Activated T-cell treated with anti-CD3 and anti-CD28 coated beads, Interleukin-2, amount 50 U/mL, for 72 hours (primary cell): ENCODE measurements at regions not wholly inside any gene's neighbourhood (a gene's known extent, or its start where the extent isn't known, plus 50 kb on each side); places are given as distances from the start of the nearest gene placed in this dataset.

ENCODE experiments used
- ATAC-seq, 2 donors: fragments of 150-1000 bp; cut with Tn5 transposase; replicated peaks in 1 of 2; 2 replicates each; pipeline ENCODE4 v1.10.0; 2021; ENCODE audit warnings: moderate library complexity in 2 of 2, mild to moderate bottlenecking in 1 of 2
- DNase-seq, 2 donors: peaks; one replicate each; pipeline ENCODE4 v3.0.0; 2021 to 2022; ENCODE audit warnings: mixed read lengths in 1 of 2
- H3K27ac Mint-ChIP-seq: one replicate; pipeline ENCODE4 v1.8.0; 2022; ENCODE audit warnings: mild to moderate bottlenecking, moderate library complexity, mixed read lengths
- H3K27me3 Mint-ChIP-seq: one replicate; pipeline ENCODE4 v1.8.0; 2022; ENCODE audit warnings: low read depth, mixed read lengths
- H3K36me3 Mint-ChIP-seq, 2 donors: one replicate each; pipeline ENCODE4 v1.8.0; 2022; ENCODE audit warnings: mixed read lengths in 2 of 2, mild to moderate bottlenecking in 1 of 2; ENCODE audit not compliant: insufficient read depth in 2 of 2
- H3K4me1 Mint-ChIP-seq: one replicate; pipeline ENCODE4 v1.8.0; 2022; ENCODE audit warnings: low read depth, mixed read lengths
- H3K4me3 Mint-ChIP-seq, 2 donors: one replicate each; pipeline ENCODE4 v1.8.0; 2022; ENCODE audit warnings: mild to moderate bottlenecking in 2 of 2, mixed read lengths in 2 of 2, moderate library complexity in 2 of 2
- H3K9me3 Mint-ChIP-seq, 2 donors: one replicate each; pipeline ENCODE4 v1.8.0; 2022; ENCODE audit warnings: mixed read lengths in 2 of 2

GRCh38 chr13:63979951-63980350 lies 2564.3 kb upstream of the PCDH20 start:
- H3K36me3 Mint-ChIP-seq, result no peaks in the 10 kb centered on the region
- DNase-seq (no peak), ATAC-seq (no peak)
- H3K27ac Mint-ChIP-seq, result no peak overlapping the region
- peaks cover 10 to 11% of the 10 kb centered on the region in 2 donors for H3K9me3 Mint-ChIP-seq
- no peak overlapping the region for H3K4me3 Mint-ChIP-seq
- no peaks in the 10 kb centered on the region for H3K27me3 Mint-ChIP-seq
- H3K4me1 Mint-ChIP-seq, result no peaks in the 10 kb centered on the region

- Mint-ChIP-seq H3K27me3 (no peaks in the 10 kb centered on the region), H3K9me3 (peaks cover 9 to 21% of the 10 kb centered on the region in 2 donors), H3K27ac (no peak overlapping the region), H3K36me3 (no peaks in the 10 kb centered on the region), H3K4me3 (no peak overlapping the region), H3K4me1 (no peaks in the 10 kb centered on the region)
- DNase-seq, result no peak
- no peak for ATAC-seq
Measured at GRCh38 chr13:63972328-63972727, 2556.7 kb upstream of the PCDH20 start.

GRCh38 chr13:63954683-63955082 lies 2539.0 kb upstream of the PCDH20 start:
- Mint-ChIP-seq H3K27me3 (no peaks in the 10 kb centered on the region), H3K4me1 (no peaks in the 10 kb centered on the region), H3K9me3 (peaks cover 9 to 10% of the 10 kb centered on the region in 2 donors), H3K4me3 (no peak overlapping the region), H3K36me3 (peaks cover 3 to 8% of the 10 kb centered on the region in 2 donors), H3K27ac (no peak overlapping the region)
- ATAC-seq (no peak), DNase-seq (no peak)

- no peak for DNase-seq
- H3K36me3 Mint-ChIP-seq, result peaks cover 0 to 2% of the 10 kb centered on the region in 2 donors
- H3K4me3 Mint-ChIP-seq, result no peak overlapping the region
- no peak for ATAC-seq
- H3K27ac Mint-ChIP-seq, result no peak overlapping the region
- no peaks in the 10 kb centered on the region for H3K4me1 Mint-ChIP-seq
- no peaks in the 10 kb centered on the region for H3K27me3 Mint-ChIP-seq
- peaks cover 5 to 6% of the 10 kb centered on the region in 2 donors for H3K9me3 Mint-ChIP-seq
Measured at GRCh38 chr13:63948045-63948444, 2532.4 kb upstream of the PCDH20 start.

- Mint-ChIP-seq H3K36me3 (no peaks in the 10 kb centered on the region), H3K9me3 (peaks cover 0 to 5% of the 10 kb centered on the region in 2 donors), H3K4me3 (no peak overlapping the region), H3K27me3 (no peaks in the 10 kb centered on the region), H3K27ac (no peak overlapping the region), H3K4me1 (no peaks in the 10 kb centered on the region)
- no peak for ATAC-seq
- no peak for DNase-seq
Measured at GRCh38 chr13:63944911-63945310, 2529.3 kb upstream of the PCDH20 start.

- Mint-ChIP-seq H3K27ac (no peak overlapping the region), H3K9me3 (peaks cover 0 to 9% of the 10 kb centered on the region in 2 donors), H3K4me3 (no peak overlapping the region), H3K36me3 (no peaks in the 10 kb centered on the region), H3K27me3 (no peaks in the 10 kb centered on the region), H3K4me1 (no peaks in the 10 kb centered on the region)
- no peak for ATAC-seq
- DNase-seq, result no peak
Measured at GRCh38 chr13:63942372-63942771, 2526.7 kb upstream of the PCDH20 start.

- Mint-ChIP-seq H3K36me3 (peaks cover 0 to 2% of the 10 kb centered on the region in 2 donors), H3K4me1 (no peaks in the 10 kb centered on the region), H3K4me3 (no peak overlapping the region), H3K27me3 (no peaks in the 10 kb centered on the region), H3K9me3 (peaks cover 4 to 14% of the 10 kb centered on the region in 2 donors), H3K27ac (no peak overlapping the region)
- no peak for DNase-seq
- ATAC-seq, result no peak
Measured at GRCh38 chr13:63938851-63939250, 2523.2 kb upstream of the PCDH20 start.

GRCh38 chr13:63910511-63910910 lies 2494.9 kb upstream of the PCDH20 start:
- Mint-ChIP-seq H3K4me1 (no peaks in the 10 kb centered on the region), H3K27ac (no peak overlapping the region), H3K27me3 (no peaks in the 10 kb centered on the region), H3K9me3 (peaks cover 2% of the 10 kb centered on the region in 2 donors), H3K4me3 (no peak overlapping the region), H3K36me3 (no peaks in the 10 kb centered on the region)
- no peak for ATAC-seq
- no peak for DNase-seq

- DNase-seq, result no peak
- Mint-ChIP-seq H3K9me3 (peaks cover 2% of the 10 kb centered on the region in 2 donors), H3K27ac (no peak overlapping the region), H3K4me1 (no peaks in the 10 kb centered on the region), H3K27me3 (no peaks in the 10 kb centered on the region), H3K4me3 (no peak overlapping the region), H3K36me3 (no peaks in the 10 kb centered on the region)
- no peak for ATAC-seq
Measured at GRCh38 chr13:63909726-63910375, 2494.2 kb upstream of the PCDH20 start.

- no peaks in the 10 kb centered on the region for H3K27me3 Mint-ChIP-seq
- H3K27ac Mint-ChIP-seq, result no peak overlapping the region
- H3K36me3 Mint-ChIP-seq, result no peaks in the 10 kb centered on the region
- no peak overlapping the region for H3K4me3 Mint-ChIP-seq
- ATAC-seq (no peak), DNase-seq (no peak)
- H3K9me3 Mint-ChIP-seq, result peaks cover 2 to 7% of the 10 kb centered on the region in 2 donors
- no peaks in the 10 kb centered on the region for H3K4me1 Mint-ChIP-seq
Measured at GRCh38 chr13:63902141-63902540, 2486.5 kb upstream of the PCDH20 start.

GRCh38 chr13:63901630-63902029 lies 2486.0 kb upstream of the PCDH20 start:
- Mint-ChIP-seq H3K27ac (no peak overlapping the region), H3K9me3 (peaks cover 2 to 7% of the 10 kb centered on the region in 2 donors), H3K4me3 (no peak overlapping the region), H3K36me3 (no peaks in the 10 kb centered on the region), H3K4me1 (no peaks in the 10 kb centered on the region), H3K27me3 (no peaks in the 10 kb centered on the region)
- no peak for DNase-seq
- ATAC-seq, result no peak

GRCh38 chr13:63900406-63900805 lies 2484.8 kb upstream of the PCDH20 start:
- H3K4me3 Mint-ChIP-seq, result no peak overlapping the region
- H3K27me3 Mint-ChIP-seq, result no peaks in the 10 kb centered on the region
- H3K27ac Mint-ChIP-seq, result no peak overlapping the region
- H3K36me3 Mint-ChIP-seq, result no peaks in the 10 kb centered on the region
- ATAC-seq, result no peak
- DNase-seq, result no peak
- no peaks in the 10 kb centered on the region for H3K4me1 Mint-ChIP-seq
- H3K9me3 Mint-ChIP-seq, result peaks cover 2 to 10% of the 10 kb centered on the region in 2 donors

GRCh38 chr13:63896321-63896720 lies 2480.7 kb upstream of the PCDH20 start:
- DNase-seq (no peak), ATAC-seq (no peak)
- Mint-ChIP-seq H3K4me3 (no peak overlapping the region), H3K4me1 (no peaks in the 10 kb centered on the region), H3K9me3 (peaks cover 0 to 4% of the 10 kb centered on the region in 2 donors), H3K36me3 (no peaks in the 10 kb centered on the region), H3K27me3 (no peaks in the 10 kb centered on the region), H3K27ac (no peak overlapping the region)

GRCh38 chr13:63882052-63882451 lies 2466.4 kb upstream of the PCDH20 start:
- DNase-seq (no peak), ATAC-seq (no peak)
- Mint-ChIP-seq H3K27me3 (no peaks in the 10 kb centered on the region), H3K27ac (no peak overlapping the region), H3K36me3 (no peaks in the 10 kb centered on the region), H3K4me3 (no peak overlapping the region), H3K9me3 (peaks cover 2 to 4% of the 10 kb centered on the region in 2 donors), H3K4me1 (no peaks in the 10 kb centered on the region)
